Gastroesophageal sphincter (tissue), 3 donors: ENCODE measurements at regions not wholly inside any gene's neighbourhood (a gene's known extent, or its start where the extent isn't known, plus 50 kb on each side); places are given as distances from the start of the nearest gene placed in this dataset.

ENCODE experiments used
- CTCF ChIP-seq, 4 experiments: fragments of 200-600 bp in 2 of 4; fragments of 450-650 bp in 2 of 4; sonication (generic) in 1 of 4; IDR thresholded peaks; one replicate each; pipeline ENCODE4 v1.5.1; 2017 to 2019; ENCODE audit warnings: antibody characterized with exemption in 4 of 4, mild to moderate bottlenecking in 2 of 4, moderate library complexity in 2 of 4
- POLR2A ChIP-seq, 2 donors: fragments of 450-650 bp; IDR thresholded peaks; one replicate each; pipeline ENCODE4 v1.6.1; 2017; ENCODE audit warnings: antibody characterized with exemption in 2 of 2, mild to moderate bottlenecking in 2 of 2, moderate library complexity in 1 of 2
- POLR2AphosphoS5 ChIP-seq: sonication (generic); formaldehyde crosslinking; IDR thresholded peaks from one replicate; pipeline ENCODE4 v1.6.1; 2017; ENCODE audit warnings: antibody characterized with exemption

- TF ChIP-seq CTCF (IDR thresholded peaks at IDR 0.05) (no peak), POLR2AphosphoS5 (no peak), POLR2A (IDR thresholded peaks at IDR 0.05) (no peak)
These were observed 139.2 kb upstream of the ROPN1 start for GRCh38 chr3:124131158-124131557.
